ENCODE measurements at regions not wholly inside any gene's neighbourhood (a gene's known extent, or its start where the extent isn't known, plus 50 kb on each side); places are given as distances from the start of the nearest gene placed in this dataset.

- ATAC-seq (peak in 1 of 4 donors; percentile 21), DNase-seq (peak in 1 of 3 donors; percentile 47)
- no peaks in the 10 kb centered on the region for H3K36me3 ChIP-seq
- H3K27me3 ChIP-seq = no peaks in the 10 kb centered on the region
- intact Hi-C loops (cut with DNase I) = no loop called here
- no peaks in the 10 kb centered on the region for H3K9me3 ChIP-seq
- TF ChIP-seq CTCF (IDR thresholded peaks at IDR 0.05) (no peak), POLR2A (IDR thresholded peaks at IDR 0.05) (no peak)
- H3K27ac ChIP-seq = no peak overlapping the region
- no peaks in the 10 kb centered on the region for H3K4me1 ChIP-seq
- no peak overlapping the region for H3K4me3 ChIP-seq
- 50% methylated on average over 1 of the region's 20 CpGs for WGBS (ENCODE audit: insufficient coverage, low coverage, low lambda C conversion rate, missing lambda C conversion rate)
Measured at GRCh38 chr20:16974080-16974854, 226.1 kb downstream of the OTOR start.

- intact Hi-C loops (cut with DNase I) = no loop called here
- H3K4me1 ChIP-seq = no peaks in the 10 kb centered on the region
- no peak for TF ChIP-seq POLR2A (IDR thresholded peaks at IDR 0.05)
- no peak for TF ChIP-seq CTCF (IDR thresholded peaks at IDR 0.05)
- H3K27me3 ChIP-seq = no peaks in the 10 kb centered on the region
- H3K27ac ChIP-seq = no peak overlapping the region
- no peak overlapping the region for H3K4me3 ChIP-seq
- no peaks in the 10 kb centered on the region for H3K9me3 ChIP-seq
- no peaks in the 10 kb centered on the region for H3K36me3 ChIP-seq
- peak in 1 of 3 donors; percentile 33 for DNase-seq
- peak in 1 of 4 donors; percentile 18 for ATAC-seq
- WGBS (ENCODE audit: insufficient coverage, low coverage, low lambda C conversion rate, missing lambda C conversion rate) = 68% methylated on average over 4 of the region's 14 CpGs
Measured at GRCh38 chr20:16974855-16975162, 226.7 kb downstream of the OTOR start.

- no peaks in the 10 kb centered on the region for H3K9me3 ChIP-seq
- ATAC-seq = peak in 1 of 4 donors; percentile 24
- DNase-seq = peak in 1 of 3 donors; percentile 52
- H3K4me1 ChIP-seq = no peaks in the 10 kb centered on the region
- H3K27me3 ChIP-seq = no peaks in the 10 kb centered on the region
- no peak overlapping the region for H3K27ac ChIP-seq
- H3K4me3 ChIP-seq = no peak overlapping the region
- no peaks in the 10 kb centered on the region for H3K36me3 ChIP-seq
- TF ChIP-seq POLR2A (IDR thresholded peaks at IDR 0.05) (no peak), CTCF (IDR thresholded peaks at IDR 0.05) (no peak)
- 46% methylated on average over 2 of the region's 12 CpGs for WGBS (ENCODE audit: insufficient coverage, low coverage, low lambda C conversion rate, missing lambda C conversion rate)
- intact Hi-C loops (cut with DNase I) = no loop called here
Measured at GRCh38 chr20:16975682-16976081, 227.5 kb downstream of the OTOR start.

GRCh38 chr20:16978497-16978896, 230.3 kb downstream of the OTOR start:
- 0% methylated on average over 1 of the region's 1 CpG for WGBS (ENCODE audit: insufficient coverage, low coverage, low lambda C conversion rate, missing lambda C conversion rate)
- Histone ChIP-seq H3K27ac (no peak overlapping the region), H3K27me3 (no peaks in the 10 kb centered on the region), H3K4me1 (no peaks in the 10 kb centered on the region), H3K36me3 (no peaks in the 10 kb centered on the region), H3K4me3 (no peak overlapping the region), H3K9me3 (no peaks in the 10 kb centered on the region)
- no peak for ATAC-seq
- TF ChIP-seq POLR2A (IDR thresholded peaks at IDR 0.05) (no peak), CTCF (IDR thresholded peaks at IDR 0.05) (no peak)
- intact Hi-C loops (cut with DNase I) = no loop called here
- DNase-seq = no peak
